ENCODE measurements at regions not wholly inside any gene's neighbourhood (a gene's known extent, or its start where the extent isn't known, plus 50 kb on each side); places are given as distances from the start of the nearest gene placed in this dataset.

DNA sequence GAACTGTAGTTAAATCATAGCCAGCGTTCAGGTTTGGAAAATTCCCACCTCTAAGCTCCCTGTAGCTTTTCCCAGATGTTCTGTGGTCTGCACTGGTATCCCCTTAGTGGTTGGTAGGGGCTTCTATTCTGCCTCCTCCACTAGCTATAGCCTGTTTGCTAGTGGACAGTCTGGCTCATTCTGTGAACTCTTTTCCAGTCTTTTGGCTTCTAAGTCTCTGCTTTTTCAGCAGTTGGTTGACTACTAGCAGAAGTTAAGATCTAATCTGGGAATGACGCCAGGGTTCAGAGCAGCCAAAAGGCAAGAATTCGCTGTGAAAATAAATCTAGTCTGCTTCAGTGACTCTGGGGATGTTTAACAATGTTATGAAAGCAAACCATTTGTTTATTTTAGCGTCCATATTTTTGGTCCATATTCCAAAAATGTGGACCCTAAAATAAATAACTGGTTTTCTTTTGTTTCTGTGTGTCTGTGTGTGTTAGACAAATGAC lies 73.7 kb upstream of the WDR72 start:
- Histone ChIP-seq H3K36me3 (ENCODE audit: control insufficient read depth in 2 of 2, insufficient read depth in 1 of 2, low read length in 2 of 2) (no peaks in the 10 kb centered on the region), H3K27ac (ENCODE audit: extremely low read depth, low read depth, low read length) (peak overlapping the region; percentile 29; the same call in 1 of the 2 replicates), H3K9me3 (ENCODE audit: control insufficient read depth, insufficient read depth, low read depth, low read length) (no peaks in the 10 kb centered on the region), H3K4me1 (ENCODE audit: control insufficient read depth, insufficient read depth, low read length) (peaks cover 24% of the 10 kb centered on the region), H3K4me3 (ENCODE audit: low read depth, low read length) (no peak overlapping the region)
- TF ChIP-seq FEZF1 (tag by site-specific recombination; IDR thresholded peaks at IDR 0.05): peak; percentile 55
- TF ChIP-seq ZNF645 (tag by site-specific recombination; IDR thresholded peaks at IDR 0.05): no peak
- no peak for TF ChIP-seq YY1 (tag by site-specific recombination; IDR thresholded peaks at IDR 0.05)
- TF ChIP-seq, protein P1, sequence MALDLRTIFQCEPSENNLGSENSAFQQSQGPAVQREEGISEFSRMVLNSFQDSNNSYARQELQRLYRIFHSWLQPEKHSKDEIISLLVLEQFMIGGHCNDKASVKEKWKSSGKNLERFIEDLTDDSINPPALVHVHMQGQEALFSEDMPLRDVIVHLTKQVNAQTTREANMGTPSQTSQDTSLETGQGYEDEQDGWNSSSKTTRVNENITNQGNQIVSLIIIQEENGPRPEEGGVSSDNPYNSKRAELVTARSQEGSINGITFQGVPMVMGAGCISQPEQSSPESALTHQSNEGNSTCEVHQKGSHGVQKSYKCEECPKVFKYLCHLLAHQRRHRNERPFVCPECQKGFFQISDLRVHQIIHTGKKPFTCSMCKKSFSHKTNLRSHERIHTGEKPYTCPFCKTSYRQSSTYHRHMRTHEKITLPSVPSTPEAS (tag by site-specific recombination; IDR thresholded peaks at IDR 0.05): no peak
- TF ChIP-seq, protein P2, sequence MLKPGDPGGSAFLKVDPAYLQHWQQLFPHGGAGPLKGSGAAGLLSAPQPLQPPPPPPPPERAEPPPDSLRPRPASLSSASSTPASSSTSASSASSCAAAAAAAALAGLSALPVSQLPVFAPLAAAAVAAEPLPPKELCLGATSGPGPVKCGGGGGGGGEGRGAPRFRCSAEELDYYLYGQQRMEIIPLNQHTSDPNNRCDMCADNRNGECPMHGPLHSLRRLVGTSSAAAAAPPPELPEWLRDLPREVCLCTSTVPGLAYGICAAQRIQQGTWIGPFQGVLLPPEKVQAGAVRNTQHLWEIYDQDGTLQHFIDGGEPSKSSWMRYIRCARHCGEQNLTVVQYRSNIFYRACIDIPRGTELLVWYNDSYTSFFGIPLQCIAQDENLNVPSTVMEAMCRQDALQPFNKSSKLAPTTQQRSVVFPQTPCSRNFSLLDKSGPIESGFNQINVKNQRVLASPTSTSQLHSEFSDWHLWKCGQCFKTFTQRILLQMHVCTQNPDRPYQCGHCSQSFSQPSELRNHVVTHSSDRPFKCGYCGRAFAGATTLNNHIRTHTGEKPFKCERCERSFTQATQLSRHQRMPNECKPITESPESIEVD (tag by site-specific recombination; IDR thresholded peaks at IDR 0.05): peak; percentile 17; the same call in 1 of the 2 replicates
- CTCF ChIA-PET: no interaction called here
- POLR2A ChIA-PET: no interaction called here

- Histone ChIP-seq H3K4me3 (ENCODE audit: low read depth, low read length) (no peak overlapping the region), H3K4me1 (ENCODE audit: control insufficient read depth, insufficient read depth, low read length) (peaks cover 20% of the 10 kb centered on the region), H3K27ac (ENCODE audit: extremely low read depth, low read depth, low read length) (peak overlapping the region; percentile 29; the same call in 1 of the 2 replicates), H3K9me3 (ENCODE audit: control insufficient read depth, insufficient read depth, low read depth, low read length) (no peaks in the 10 kb centered on the region), H3K36me3 (ENCODE audit: control insufficient read depth in 2 of 2, insufficient read depth in 1 of 2, low read length in 2 of 2) (no peaks in the 10 kb centered on the region)
- CTCF ChIA-PET: interaction anchor here (0.9 kb wide), 1 partner anchor 157 kb away, joined by 4 read pairs; no protein-coding TSS in a partner anchor
- POLR2A ChIA-PET: no interaction called here
- TF ChIP-seq GLIS1 (tag by site-specific recombination; IDR thresholded peaks at IDR 0.05) (peak; percentile 23; the same call in 1 of the 2 replicates), HOXD13 (CRISPR knock-in tag; IDR thresholded peaks at IDR 0.05; ENCODE audit: borderline replicate concordance) (peak; percentile 49; the same call in 1 of the 2 replicates), WT1 (tag by site-specific recombination; IDR thresholded peaks at IDR 0.05) (peak; percentile 69), ZNF37A (tag by site-specific recombination; IDR thresholded peaks at IDR 0.05) (no peak)
These were observed 72.7 kb upstream of the WDR72 start for GRCh38 chr15:53831907-53832770.

DNA sequence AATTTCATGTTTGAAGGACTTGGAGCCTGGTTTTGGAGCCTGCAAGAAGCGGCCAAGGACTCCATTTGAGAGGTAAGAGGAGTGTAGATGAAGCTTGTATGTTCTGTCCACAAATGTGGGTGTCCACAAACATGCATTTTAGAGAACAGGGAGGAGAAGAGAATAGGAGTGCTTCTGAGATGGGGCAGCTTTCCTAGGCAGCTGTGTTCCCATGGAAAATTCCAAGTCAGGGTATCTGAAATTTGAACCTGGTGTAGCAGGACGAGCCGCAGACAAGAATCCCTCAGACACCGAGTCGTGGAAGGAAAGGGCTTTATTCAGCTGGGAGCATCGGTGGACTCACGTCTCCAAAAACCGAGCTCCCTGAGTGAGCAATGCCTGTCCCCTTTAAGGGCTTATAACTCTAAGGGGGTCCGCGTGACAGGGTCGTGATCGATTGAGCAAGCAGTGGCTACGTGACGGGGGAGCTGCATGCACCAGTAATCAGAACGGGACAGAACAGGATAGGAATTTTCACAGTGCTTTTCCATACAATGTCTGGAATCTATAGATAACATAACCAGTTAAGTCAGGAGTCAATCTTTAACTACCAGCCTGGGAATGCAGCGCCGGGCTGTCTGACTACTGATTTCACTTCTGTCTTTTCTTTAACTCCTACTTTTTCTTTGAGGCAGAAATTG lies 71.4 kb upstream of the WDR72 start:
- ChIA-PET POLR2A (no interaction called here), CTCF (no interaction called here)
- Histone ChIP-seq H3K27ac (ENCODE audit: extremely low read depth, low read depth, low read length) (no peak overlapping the region), H3K4me1 (ENCODE audit: control insufficient read depth, insufficient read depth, low read length) (peaks cover 18% of the 10 kb centered on the region), H3K36me3 (ENCODE audit: control insufficient read depth in 2 of 2, insufficient read depth in 1 of 2, low read length in 2 of 2) (no peaks in the 10 kb centered on the region), H3K9me3 (ENCODE audit: control insufficient read depth, insufficient read depth, low read depth, low read length) (no peaks in the 10 kb centered on the region), H3K4me3 (ENCODE audit: low read depth, low read length) (no peak overlapping the region)
- TF ChIP-seq SETDB1 (IDR thresholded peaks at IDR 0.05; ENCODE audit: insufficient read length, low read length): peak; percentile 37
- TF ChIP-seq ZNF341 (tag by site-specific recombination; IDR thresholded peaks at IDR 0.05; ENCODE audit: low read depth): no peak

GRCh38 chr15:53829923-53830459 lies 70.5 kb upstream of the WDR72 start:
- Histone ChIP-seq H3K4me1 (ENCODE audit: control insufficient read depth, insufficient read depth, low read length) (peaks cover 18% of the 10 kb centered on the region), H3K36me3 (ENCODE audit: control insufficient read depth in 2 of 2, insufficient read depth in 1 of 2, low read length in 2 of 2) (no peaks in the 10 kb centered on the region), H3K9me3 (ENCODE audit: control insufficient read depth, insufficient read depth, low read depth, low read length) (no peaks in the 10 kb centered on the region), H3K4me3 (ENCODE audit: low read depth, low read length) (no peak overlapping the region), H3K27ac (ENCODE audit: extremely low read depth, low read depth, low read length) (no peak overlapping the region)
- CTCF ChIA-PET: no interaction called here
- POLR2A ChIA-PET: no interaction called here
- TF ChIP-seq ZSCAN16 (tag by site-specific recombination; IDR thresholded peaks at IDR 0.05) (no peak), ZNF19 (tag by site-specific recombination; IDR thresholded peaks at IDR 0.05; ENCODE audit: low read depth) (no peak), ZXDB (tag by site-specific recombination; IDR thresholded peaks at IDR 0.05) (no peak)
- TF ChIP-seq, protein P3, sequence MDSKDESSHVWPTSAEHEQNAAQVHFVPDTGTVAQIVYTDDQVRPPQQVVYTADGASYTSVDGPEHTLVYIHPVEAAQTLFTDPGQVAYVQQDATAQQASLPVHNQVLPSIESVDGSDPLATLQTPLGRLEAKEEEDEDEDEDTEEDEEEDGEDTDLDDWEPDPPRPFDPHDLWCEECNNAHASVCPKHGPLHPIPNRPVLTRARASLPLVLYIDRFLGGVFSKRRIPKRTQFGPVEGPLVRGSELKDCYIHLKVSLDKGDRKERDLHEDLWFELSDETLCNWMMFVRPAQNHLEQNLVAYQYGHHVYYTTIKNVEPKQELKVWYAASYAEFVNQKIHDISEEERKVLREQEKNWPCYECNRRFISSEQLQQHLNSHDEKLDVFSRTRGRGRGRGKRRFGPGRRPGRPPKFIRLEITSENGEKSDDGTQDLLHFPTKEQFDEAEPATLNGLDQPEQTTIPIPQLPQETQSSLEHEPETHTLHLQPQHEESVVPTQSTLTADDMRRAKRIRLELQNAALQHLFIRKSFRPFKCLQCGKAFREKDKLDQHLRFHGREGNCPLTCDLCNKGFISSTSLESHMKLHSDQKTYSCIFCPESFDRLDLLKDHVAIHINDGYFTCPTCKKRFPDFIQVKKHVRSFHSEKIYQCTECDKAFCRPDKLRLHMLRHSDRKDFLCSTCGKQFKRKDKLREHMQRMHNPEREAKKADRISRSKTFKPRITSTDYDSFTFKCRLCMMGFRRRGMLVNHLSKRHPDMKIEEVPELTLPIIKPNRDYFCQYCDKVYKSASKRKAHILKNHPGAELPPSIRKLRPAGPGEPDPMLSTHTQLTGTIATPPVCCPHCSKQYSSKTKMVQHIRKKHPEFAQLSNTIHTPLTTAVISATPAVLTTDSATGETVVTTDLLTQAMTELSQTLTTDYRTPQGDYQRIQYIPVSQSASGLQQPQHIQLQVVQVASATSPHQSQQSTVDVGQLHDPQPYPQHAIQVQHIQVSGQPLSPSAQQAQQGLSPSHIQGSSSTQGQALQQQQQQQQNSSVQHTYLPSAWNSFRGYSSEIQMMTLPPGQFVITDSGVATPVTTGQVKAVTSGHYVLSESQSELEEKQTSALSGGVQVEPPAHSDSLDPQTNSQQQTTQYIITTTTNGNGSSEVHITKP (tag by site-specific recombination; IDR thresholded peaks at IDR 0.05): no peak

All from HEK293 (cell line).